T-cell (primary cell): ENCODE measurements at regions not wholly inside any gene's neighbourhood (a gene's known extent, or its start where the extent isn't known, plus 50 kb on each side); places are given as distances from the start of the nearest gene placed in this dataset.

ENCODE experiments used
- ATAC-seq, 4 experiments: fragments of 200-7000 bp in 3 of 4; fragments of 150-1000 bp in 1 of 4; cut with Tn5 transposase; replicated peaks in 1 of 4; 1 replicate in 3 of 4; 2 replicates in 1 of 4; pipeline ENCODE4 v1.10.0; 2021; ENCODE audit warnings: moderate library complexity in 3 of 4, mild to moderate bottlenecking in 2 of 4, moderate number of reproducible peaks in 1 of 4
- CTCF ChIA-PET, 2 donors: fragments of 300-600 bp; sonication (Branson Sonifier 250); formaldehyde crosslinking; loops; one replicate each; lab custom pipeline; 2022; ENCODE audit warnings: antibody characterized with exemption in 2 of 2; lab: Charles Lee
- POLR2A ChIA-PET, 2 donors: fragments of 300-600 bp; sonication (Branson Sonifier 250); formaldehyde crosslinking; loops; one replicate each; lab custom pipeline; 2022; ENCODE audit warnings: antibody characterized with exemption in 2 of 2; lab: Charles Lee
- DNase-seq, 35 experiments: peaks; one replicate each; pipeline versions ENCODE4 v3.0.0 to v3.0.0-alpha.2; 2013 to 2023
- H3K27ac ChIP-seq: one replicate; pipeline ENCODE4 v1.5.1; 2013; ENCODE audit warnings: low read length
- H3K27me3 ChIP-seq, 2 experiments: replicated peaks in 1 of 2; 1 replicate in 1 of 2; 2 replicates in 1 of 2; pipeline versions ENCODE4 v1.6.1 to v1.7.0; 2013; ENCODE audit warnings: low read length in 1 of 2, mixed read lengths in 1 of 2; ENCODE audit not compliant: control insufficient read depth in 2 of 2, insufficient read depth in 2 of 2; ENCODE audit errors: extremely low read depth in 1 of 2
- H3K36me3 ChIP-seq, 2 donors: 1 replicate in 1 of 2; 2 replicates in 1 of 2; pipeline versions ENCODE4 v1.6.1 to v1.7.0; 2013; ENCODE audit warnings: low read length in 1 of 2; ENCODE audit not compliant: control insufficient read depth in 2 of 2, insufficient read depth in 1 of 2; ENCODE audit errors: extremely low read depth in 1 of 2
- H3K4me1 ChIP-seq, 2 experiments: 1 replicate in 1 of 2; 2 replicates in 1 of 2; pipeline versions ENCODE4 v1.6.1 to v1.7.0; 2013; ENCODE audit warnings: low read length in 2 of 2, mixed read lengths in 1 of 2; ENCODE audit not compliant: insufficient read depth in 2 of 2, control insufficient read depth in 1 of 2; ENCODE audit errors: extremely low read depth in 1 of 2
- H3K4me3 ChIP-seq, 2 donors: 1 replicate in 1 of 2; 2 replicates in 1 of 2; pipeline versions ENCODE4 v1.5.1 to v1.7.0; 2013; ENCODE audit warnings: mild to moderate bottlenecking in 2 of 2, low read length in 1 of 2, moderate library complexity in 1 of 2; ENCODE audit not compliant: control insufficient read depth in 1 of 2; ENCODE audit errors: extremely low read depth in 1 of 2
- H3K9me3 ChIP-seq: 2 replicates; pipeline ENCODE4 v1.7.0; 2013
- H3K27ac Mint-ChIP-seq, 2 donors: one replicate each; pipeline ENCODE4 v1.8.0; 2020 to 2021; ENCODE audit warnings: mild to moderate bottlenecking in 2 of 2, mixed read lengths in 2 of 2
- H3K27me3 Mint-ChIP-seq, 2 donors: one replicate each; pipeline ENCODE4 v1.8.0; 2021 to 2022; ENCODE audit warnings: mixed read lengths in 2 of 2
- H3K36me3 Mint-ChIP-seq: one replicate; pipeline ENCODE4 v1.8.0; 2021; ENCODE audit warnings: mixed read lengths
- H3K4me1 Mint-ChIP-seq, 3 donors: one replicate each; pipeline ENCODE4 v1.8.0; 2020 to 2022; ENCODE audit warnings: mixed read lengths in 3 of 3, mild to moderate bottlenecking in 1 of 3
- H3K4me3 Mint-ChIP-seq, 3 donors: one replicate each; pipeline ENCODE4 v1.8.0; 2020 to 2022; ENCODE audit warnings: mild to moderate bottlenecking in 3 of 3, mixed read lengths in 3 of 3, moderate library complexity in 3 of 3
- H3K9me3 Mint-ChIP-seq, 3 donors: one replicate each; pipeline ENCODE4 v1.8.0; 2020 to 2022; ENCODE audit warnings: mixed read lengths in 3 of 3
- WGBS: methylation state at CpG from one replicate; pipeline ENCODE4 v1.1.5; 2013; ENCODE audit warnings: missing lambda C conversion rate; ENCODE audit not compliant: insufficient coverage; 5-methylcytosine and 5-hydroxymethylcytosine counted together

DNA sequence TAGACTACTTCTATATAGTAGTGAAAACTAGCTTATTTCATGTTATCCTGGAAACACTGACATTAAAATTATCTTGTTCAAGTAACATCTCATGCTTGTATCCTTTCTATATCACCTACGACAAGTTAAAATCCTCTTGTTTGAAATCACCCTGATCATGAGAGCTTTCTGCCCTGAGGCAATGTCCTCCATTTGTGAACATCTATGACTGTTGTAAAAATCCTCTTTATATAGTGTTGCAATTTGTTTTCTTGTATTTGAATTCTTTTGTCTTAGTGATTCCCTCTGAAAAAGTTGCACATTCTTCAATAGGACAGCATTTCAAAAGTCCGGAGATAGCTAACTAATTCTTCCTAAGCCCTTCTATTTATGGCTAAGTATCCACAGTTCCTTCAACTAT is 480.3 kb downstream of the NSUN3 start:
- Mint-ChIP-seq H3K36me3 (no peaks in the 10 kb centered on the region), H3K27me3 (no peaks in the 10 kb centered on the region), H3K9me3 (peaks cover 3 to 16% (median 8%) of the 10 kb centered on the region in 3 donors), H3K4me3 (no peak overlapping the region), H3K27ac (no peak overlapping the region), H3K4me1 (no peaks in the 10 kb centered on the region)
- H3K27me3 ChIP-seq, result no peaks in the 10 kb centered on the region
- H3K4me3 ChIP-seq, result no peak overlapping the region
- ATAC-seq, result no peak
- no peaks in the 10 kb centered on the region for H3K4me1 ChIP-seq
- peaks cover 2% of the 10 kb centered on the region for H3K9me3 ChIP-seq
- no peaks in the 10 kb centered on the region for H3K36me3 ChIP-seq
- H3K27ac ChIP-seq, result no peak overlapping the region
- CTCF ChIA-PET, result no interaction called here
- WGBS, result no CpG with 5 or more reads among the region's 2 CpGs
- POLR2A ChIA-PET, result no interaction called here
- no peak for DNase-seq

- H3K9me3 Mint-ChIP-seq, result peaks cover 5 to 18% (median 9%) of the 10 kb centered on the region in 3 donors
- H3K27me3 Mint-ChIP-seq, result no peaks in the 10 kb centered on the region
- no CpG with 5 or more reads among the region's 2 CpGs for WGBS
- H3K4me1 Mint-ChIP-seq, result no peaks in the 10 kb centered on the region
- no peak overlapping the region for H3K4me3 Mint-ChIP-seq
- no peaks in the 10 kb centered on the region for H3K27me3 ChIP-seq
- no peaks in the 10 kb centered on the region for H3K4me1 ChIP-seq
- CTCF ChIA-PET, result no interaction called here
- no peaks in the 10 kb centered on the region for H3K36me3 ChIP-seq
- no peak for ATAC-seq
- H3K36me3 Mint-ChIP-seq, result no peaks in the 10 kb centered on the region
- H3K27ac Mint-ChIP-seq, result no peak overlapping the region
- POLR2A ChIA-PET, result no interaction called here
- DNase-seq, result no peak
- H3K9me3 ChIP-seq, result peaks cover 2% of the 10 kb centered on the region
- no peak overlapping the region for H3K4me3 ChIP-seq
- no peak overlapping the region for H3K27ac ChIP-seq
Observed at GRCh38 chr3:94544131-94544789, 481.4 kb downstream of the NSUN3 start.

DNA sequence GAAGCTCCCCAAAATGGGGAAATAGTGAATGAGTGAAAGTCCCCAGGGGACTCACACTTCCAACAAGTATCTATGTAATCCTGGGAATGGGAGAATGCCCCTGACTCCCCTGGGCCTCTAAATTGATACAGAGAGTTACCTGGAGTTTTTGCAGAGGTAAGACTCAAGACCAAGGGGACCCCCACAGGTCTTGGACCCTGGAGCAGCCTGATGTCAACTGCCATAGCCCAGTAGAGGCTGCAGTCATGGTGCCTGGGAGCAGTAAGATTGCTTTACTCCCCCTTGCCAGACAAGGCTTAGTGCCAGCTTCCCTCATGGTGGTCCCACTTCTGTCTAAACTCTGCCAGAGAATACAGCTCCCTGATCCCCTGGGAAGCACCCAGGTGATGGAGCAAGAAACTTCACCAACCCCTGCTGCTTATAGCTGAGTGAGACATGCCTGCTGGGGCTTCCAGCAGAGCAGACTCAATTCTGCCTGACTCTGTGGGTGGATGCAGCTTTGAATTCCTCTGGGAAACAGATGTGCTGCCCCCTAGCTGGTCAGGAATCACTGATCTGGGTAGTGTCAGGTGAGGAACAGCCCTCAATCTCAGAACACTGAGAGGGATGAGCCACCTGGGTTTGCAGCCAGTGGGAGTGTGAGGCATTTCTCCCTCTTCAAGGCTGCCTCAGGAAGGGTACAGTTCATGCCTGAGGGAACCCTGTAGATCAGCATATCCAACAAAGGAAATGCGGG is 485.9 kb downstream of the NSUN3 start:
- no peak overlapping the region for H3K4me3 Mint-ChIP-seq
- WGBS, result 13% methylated on average over 1 of the region's 1 CpG

GRCh38 chr3:94561094-94561493 is 498.2 kb downstream of the NSUN3 start:
- ChIA-PET CTCF (no interaction called here), POLR2A (no interaction called here)
- Histone ChIP-seq H3K27ac (no peak overlapping the region), H3K4me3 (no peak overlapping the region), H3K9me3 (no peaks in the 10 kb centered on the region), H3K36me3 (no peaks in the 10 kb centered on the region), H3K27me3 (no peaks in the 10 kb centered on the region), H3K4me1 (no peaks in the 10 kb centered on the region)
- Mint-ChIP-seq H3K9me3 (peaks cover 3 to 9% (median 4%) of the 10 kb centered on the region in 3 donors), H3K36me3 (no peaks in the 10 kb centered on the region), H3K4me1 (no peaks in the 10 kb centered on the region), H3K27ac (no peak overlapping the region), H3K4me3 (no peak overlapping the region), H3K27me3 (no peaks in the 10 kb centered on the region)
- DNase-seq (no peak), ATAC-seq (no peak)
- no CpG with 5 or more reads among the region's 3 CpGs for WGBS

More for the DNA sequence above, 485.9 kb downstream of the NSUN3 start:
- Mint-ChIP-seq H3K4me1 (no peaks in the 10 kb centered on the region), H3K9me3 (peaks cover 19 to 32% (median 20%) of the 10 kb centered on the region in 3 donors), H3K27me3 (no peaks in the 10 kb centered on the region), H3K27ac (no peak overlapping the region), H3K36me3 (no peaks in the 10 kb centered on the region)
- Histone ChIP-seq H3K4me3 (no peak overlapping the region), H3K27ac (no peak overlapping the region), H3K9me3 (peaks cover 2% of the 10 kb centered on the region), H3K4me1 (no peaks in the 10 kb centered on the region), H3K27me3 (no peaks in the 10 kb centered on the region), H3K36me3 (no peaks in the 10 kb centered on the region)
- no peak for ATAC-seq
- DNase-seq, result no peak
- ChIA-PET CTCF (no interaction called here), POLR2A (no interaction called here)

- no peaks in the 10 kb centered on the region for H3K27me3 Mint-ChIP-seq
- ChIA-PET POLR2A (no interaction called here), CTCF (no interaction called here)
- DNase-seq (no peak), ATAC-seq (no peak)
- H3K27me3 ChIP-seq, result no peaks in the 10 kb centered on the region
- no peaks in the 10 kb centered on the region for H3K36me3 Mint-ChIP-seq
- no peaks in the 10 kb centered on the region for H3K4me1 Mint-ChIP-seq
- H3K9me3 ChIP-seq, result no peaks in the 10 kb centered on the region
- no peak overlapping the region for H3K27ac Mint-ChIP-seq
- no peaks in the 10 kb centered on the region for H3K36me3 ChIP-seq
- no peaks in the 10 kb centered on the region for H3K4me1 ChIP-seq
- H3K4me3 Mint-ChIP-seq, result no peak overlapping the region
- peaks cover 0 to 14% (median 9%) of the 10 kb centered on the region in 3 donors for H3K9me3 Mint-ChIP-seq
- no peak overlapping the region for H3K4me3 ChIP-seq
- no peak overlapping the region for H3K27ac ChIP-seq
- WGBS, result no CpG with 5 or more reads among the region's 1 CpG
Observed at GRCh38 chr3:94564247-94564646, 501.4 kb downstream of the NSUN3 start.

- no peaks in the 10 kb centered on the region for H3K36me3 ChIP-seq
- H3K4me3 ChIP-seq, result no peak overlapping the region
- Mint-ChIP-seq H3K27me3 (no peaks in the 10 kb centered on the region), H3K27ac (no peak overlapping the region), H3K36me3 (no peaks in the 10 kb centered on the region), H3K9me3 (peaks cover 0 to 21% (median 7%) of the 10 kb centered on the region in 3 donors), H3K4me3 (no peak overlapping the region), H3K4me1 (no peaks in the 10 kb centered on the region)
- no peaks in the 10 kb centered on the region for H3K27me3 ChIP-seq
- H3K9me3 ChIP-seq, result no peaks in the 10 kb centered on the region
- no peak overlapping the region for H3K27ac ChIP-seq
- ATAC-seq (no peak), DNase-seq (no peak)
- POLR2A ChIA-PET, result no interaction called here
- 0% methylated on average over 1 of the region's 1 CpG for WGBS
- H3K4me1 ChIP-seq, result no peaks in the 10 kb centered on the region
- CTCF ChIA-PET, result no interaction called here
Observed at GRCh38 chr3:94568041-94568440, 505.2 kb downstream of the NSUN3 start.
